Hypothalamus (tissue), 51 donors: ENCODE measurements at regions not wholly inside any gene's neighbourhood (a gene's known extent, or its start where the extent isn't known, plus 50 kb on each side); places are given as distances from the start of the nearest gene placed in this dataset.
"Not testable (repeated sequence)": the region's sequence is repeated elsewhere in the genome, so short reads cannot be mapped to it uniquely, and the experiment has no call there.

Source experiments
- DNase-seq, 51 donors: peaks; one replicate each; lab custom pipeline; 2025; lab: John Stamatoyannopoulos, UW

- DNase-seq, result no peak
These were observed 348.5 kb downstream of the TCERG1L start for GRCh38 chr10:130963052-130963393.

- DNase-seq, result no peak
These were observed 347.6 kb downstream of the TCERG1L start for GRCh38 chr10:130963786-130964522.

- DNase-seq, result no peak
These were observed 346.8 kb downstream of the TCERG1L start for GRCh38 chr10:130964771-130965170.

GRCh38 chr10:130967161-130967560, 344.4 kb downstream of the TCERG1L start:
- no peak for DNase-seq

GRCh38 chr10:130967784-130968183, 343.7 kb downstream of the TCERG1L start:
- no peak for DNase-seq

GRCh38 chr10:130968511-130968910, 343.0 kb downstream of the TCERG1L start:
- no peak for DNase-seq

GRCh38 chr10:130968964-130969363, 342.6 kb downstream of the TCERG1L start:
- DNase-seq, result no peak

GRCh38 chr10:130969700-130970099, 341.8 kb downstream of the TCERG1L start:
- DNase-seq, result no peak

GRCh38 chr10:130970341-130971122, 341.0 kb downstream of the TCERG1L start:
- no peak for DNase-seq

- no peak for DNase-seq
These were observed 340.4 kb downstream of the TCERG1L start for GRCh38 chr10:130971123-130971435.

GRCh38 chr10:130973127-130973839, 338.2 kb downstream of the TCERG1L start:
- no peak for DNase-seq

- DNase-seq, result no peak
These were observed 337.4 kb downstream of the TCERG1L start for GRCh38 chr10:130974166-130974565.

- DNase-seq, result not testable (repeated sequence)
These were observed 336.2 kb downstream of the TCERG1L start for GRCh38 chr10:130975351-130975750.

- no peak for DNase-seq
These were observed 328.7 kb downstream of the TCERG1L start for GRCh38 chr10:130982802-130983201.

GRCh38 chr10:130983749-130984148, 327.8 kb downstream of the TCERG1L start:
- no peak for DNase-seq

- DNase-seq, result no peak
These were observed 326.8 kb downstream of the TCERG1L start for GRCh38 chr10:130984686-130985085.

GRCh38 chr10:130985158-130985753, 326.3 kb downstream of the TCERG1L start:
- DNase-seq, result no peak

GRCh38 chr10:130986846-130987245, 324.7 kb downstream of the TCERG1L start:
- peak in 1 of 51 donors; percentile 68 for DNase-seq

GRCh38 chr10:130987401-130987800, 324.1 kb downstream of the TCERG1L start:
- no peak for DNase-seq

GRCh38 chr10:130989670-130990232, 321.8 kb downstream of the TCERG1L start:
- no peak for DNase-seq

- peak in 3 of 51 donors; percentile 8 to 24 (median 8) for DNase-seq
These were observed 321.0 kb downstream of the TCERG1L start for GRCh38 chr10:130990486-130990885.
